ENCODE measurements at regions not wholly inside any gene's neighbourhood (a gene's known extent, or its start where the extent isn't known, plus 50 kb on each side); places are given as distances from the start of the nearest gene placed in this dataset.
A peak's percentile ranks its signal among the peaks of the same experiment; 100 is the strongest.
"Not testable (repeated sequence)": the region's sequence is repeated elsewhere in the genome, so short reads cannot be mapped to it uniquely, and the experiment has no call there.

DNA sequence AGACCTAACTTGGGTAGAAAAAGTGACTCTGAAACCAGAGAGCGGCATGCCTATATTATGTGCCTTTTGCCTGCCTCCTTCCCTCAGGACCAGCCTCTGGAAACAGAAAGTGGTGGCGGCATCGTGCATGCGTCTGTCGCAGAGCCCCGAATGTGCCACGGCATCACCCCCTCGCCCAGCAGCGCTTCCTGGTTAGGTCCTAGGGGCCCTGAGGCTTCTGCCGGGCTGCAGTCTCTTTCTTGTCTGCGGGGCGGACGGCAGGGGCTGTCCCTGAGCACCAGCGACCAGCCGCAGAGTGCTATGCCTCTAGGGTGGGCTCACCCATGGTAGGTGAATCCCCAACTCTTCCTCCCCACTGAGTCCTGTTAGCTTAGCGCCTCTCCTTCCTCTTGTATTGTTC lies 68.7 kb downstream of the VSIG4 start:
- DNase-seq, result no peak

DNA sequence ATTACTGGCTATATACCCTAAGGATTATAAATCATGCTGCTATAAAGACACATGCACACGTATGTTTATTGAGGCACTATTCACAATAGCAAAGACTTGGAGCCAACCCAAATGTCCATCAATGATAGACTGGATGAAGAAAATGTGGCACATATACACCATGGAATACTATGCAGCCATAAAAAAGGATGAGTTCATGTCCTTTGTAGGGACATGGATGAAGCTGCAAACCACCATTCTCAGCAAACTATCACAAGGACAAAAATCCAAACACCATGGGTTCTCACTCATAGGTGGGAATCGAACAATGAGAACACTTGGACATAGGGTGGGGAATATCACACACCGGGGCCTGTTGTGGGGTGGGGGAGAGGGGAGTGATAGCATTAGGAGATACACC lies 72.7 kb downstream of the VSIG4 start:
- DNase-seq, result not testable (repeated sequence)

DNA sequence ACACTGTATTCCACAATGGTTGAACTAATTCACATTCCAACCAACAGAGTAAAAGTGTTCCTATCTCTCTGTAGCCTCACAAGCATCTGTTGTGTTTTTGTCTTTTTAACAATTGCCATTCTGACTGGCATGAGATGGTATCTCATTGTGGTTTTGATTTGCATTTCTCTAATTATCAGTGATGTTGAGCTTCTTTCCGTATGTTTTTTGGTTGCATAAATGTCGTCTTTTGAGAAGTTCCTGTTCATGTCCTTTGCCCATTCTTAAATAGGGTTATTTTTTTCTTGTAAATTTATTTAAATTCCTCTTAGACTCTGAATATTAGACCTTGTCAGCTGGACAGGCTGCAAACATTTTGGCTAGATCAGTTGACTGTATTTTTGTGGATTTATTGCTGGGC lies 78.2 kb downstream of the VSIG4 start:
- no peak for DNase-seq

DNA sequence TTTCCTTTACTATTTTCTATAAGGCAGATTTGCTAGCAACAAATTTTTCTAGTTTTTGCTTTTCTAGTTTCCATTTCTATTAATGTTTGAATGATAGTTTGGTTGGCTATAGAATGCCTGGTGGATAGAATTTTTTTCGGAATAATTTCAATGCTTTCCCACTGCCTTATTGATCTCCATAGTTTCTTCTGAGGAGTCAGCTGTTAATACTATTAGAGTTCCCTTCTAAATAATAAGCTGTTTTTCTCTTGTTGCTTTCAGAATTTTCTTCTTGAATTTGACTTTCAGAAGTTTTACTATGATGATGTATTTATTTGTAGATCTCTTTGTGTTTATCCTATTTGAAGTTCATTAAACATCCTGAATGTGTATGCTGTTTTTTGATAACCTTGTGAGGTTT lies 91.8 kb downstream of the VSIG4 start:
- DNase-seq, result no peak

DNA sequence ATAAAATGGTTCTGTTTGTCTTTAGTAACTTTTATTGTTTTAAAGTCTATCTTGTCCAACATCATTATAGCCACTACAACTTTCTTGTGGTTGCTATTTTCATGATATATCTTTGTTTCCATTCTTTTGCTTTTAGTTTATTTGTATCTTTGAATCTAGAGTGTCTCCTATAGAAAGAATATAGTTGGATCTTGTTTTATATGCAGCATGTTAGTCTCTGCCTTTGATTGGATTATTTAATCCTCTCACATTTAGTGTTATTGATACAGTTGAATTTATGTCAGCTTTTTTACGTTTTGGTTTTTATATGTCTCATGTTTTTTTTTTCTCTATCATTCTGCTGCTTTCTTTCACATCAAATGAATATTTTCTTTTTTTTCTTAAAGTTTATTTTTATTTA lies 98.1 kb downstream of the VSIG4 start:
- no peak for DNase-seq

DNA sequence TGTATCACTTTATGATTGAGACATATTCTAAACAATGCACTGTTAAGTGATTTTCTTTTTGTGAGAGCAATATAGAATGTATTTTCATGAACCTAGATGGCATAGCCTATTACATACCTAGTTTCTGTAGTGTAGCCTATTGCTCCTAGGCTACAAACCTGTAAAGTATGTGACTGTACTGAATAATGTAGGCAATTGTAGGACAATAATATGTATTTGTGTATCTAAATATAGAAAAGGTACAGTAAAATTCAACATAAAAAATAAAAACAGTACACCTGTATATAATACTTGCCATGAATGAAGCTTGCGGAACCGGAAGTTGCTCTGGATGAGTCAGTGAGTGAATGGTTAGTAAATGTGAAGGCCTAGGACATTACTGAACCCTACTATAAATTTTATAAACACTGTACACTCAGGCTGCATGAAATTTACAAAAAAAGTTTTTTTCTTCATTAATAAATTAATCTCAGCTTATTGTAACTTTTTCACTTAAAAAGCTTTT lies 106.7 kb downstream of the VSIG4 start:
- DNase-seq, result no peak

DNA sequence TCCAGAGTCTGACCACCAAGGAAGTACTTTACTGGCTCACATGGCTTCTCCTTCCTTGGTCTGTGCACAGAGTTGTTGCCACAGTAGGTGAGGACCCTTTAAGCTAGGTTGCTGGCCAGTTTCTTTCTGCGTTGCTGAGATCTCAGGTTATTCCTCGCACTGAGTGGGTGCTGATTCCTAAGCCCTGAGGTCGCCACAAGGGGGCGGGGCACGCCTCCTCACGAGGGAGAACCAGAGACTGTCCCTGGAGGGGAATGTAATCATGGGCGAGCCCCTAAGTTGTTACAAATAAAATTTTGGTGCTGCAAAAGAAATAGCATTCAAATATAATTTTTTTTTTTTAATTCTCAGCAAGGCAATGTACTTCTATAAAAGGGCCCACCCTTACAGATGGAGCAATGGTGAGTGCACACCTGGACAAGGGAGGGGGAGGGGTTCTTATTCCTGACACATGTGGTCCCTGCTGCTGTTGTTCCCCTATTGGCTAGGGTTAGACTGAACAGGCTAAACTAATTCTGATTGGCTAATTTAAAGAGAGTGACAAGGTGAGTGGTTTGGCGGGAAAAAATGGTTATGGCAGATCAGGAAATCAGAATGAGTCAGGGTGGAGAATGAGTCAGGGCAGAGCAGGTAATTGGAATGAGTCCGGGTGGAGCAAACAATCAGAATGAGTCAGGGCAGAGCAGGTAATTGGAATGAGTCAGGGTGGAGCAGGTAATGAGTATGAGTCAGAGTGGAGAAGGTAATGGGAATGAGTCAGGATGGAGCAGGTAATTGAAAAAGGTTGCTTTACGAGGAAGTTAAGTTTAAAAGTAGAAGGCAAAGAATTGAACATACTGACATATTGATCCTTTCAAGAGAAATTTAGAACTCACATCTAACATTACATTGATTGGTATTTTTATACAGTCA lies 107.5 kb downstream of the VSIG4 start:
- DNase-seq, result no peak

DNA sequence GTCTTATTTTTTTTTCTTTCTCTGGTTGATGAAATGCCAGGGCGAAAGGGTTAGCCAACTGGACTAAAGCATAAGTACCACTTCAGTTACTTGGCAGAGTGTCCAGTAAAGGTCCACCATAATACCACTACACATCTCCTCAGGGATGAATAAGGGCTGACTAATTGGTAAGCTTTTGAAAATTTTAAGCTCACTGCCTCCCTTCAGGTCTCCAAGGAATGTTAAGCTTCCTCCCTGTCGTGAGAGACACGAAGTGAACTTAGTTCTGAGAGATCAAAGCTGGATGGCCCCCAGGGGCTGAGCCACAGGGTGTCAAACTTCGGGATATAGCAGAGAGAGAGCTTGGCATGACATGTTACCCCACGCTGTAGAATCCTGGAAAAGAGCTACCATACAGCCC lies 111.4 kb downstream of the VSIG4 start:
- DNase-seq, result no peak

DNA sequence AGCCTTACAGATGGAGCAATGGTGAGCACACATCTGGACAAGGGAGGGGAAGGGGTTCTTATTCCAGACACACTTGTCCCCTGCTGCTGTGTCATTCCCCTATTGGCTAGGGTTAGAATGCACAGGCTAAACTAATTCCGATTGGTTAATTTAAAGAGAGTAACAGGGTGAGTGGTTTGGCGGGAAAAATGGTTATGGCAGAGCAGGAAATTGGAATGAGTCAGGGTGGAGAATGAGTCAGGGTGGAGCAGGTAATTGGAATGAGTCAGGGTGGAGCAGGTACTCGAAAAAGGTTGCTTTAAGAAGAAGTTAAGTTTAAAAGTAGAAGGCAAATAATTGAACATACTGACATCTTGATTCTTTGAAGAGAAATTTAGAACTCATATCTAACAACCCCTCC lies 112.5 kb downstream of the VSIG4 start:
- not testable (repeated sequence) for DNase-seq

DNA sequence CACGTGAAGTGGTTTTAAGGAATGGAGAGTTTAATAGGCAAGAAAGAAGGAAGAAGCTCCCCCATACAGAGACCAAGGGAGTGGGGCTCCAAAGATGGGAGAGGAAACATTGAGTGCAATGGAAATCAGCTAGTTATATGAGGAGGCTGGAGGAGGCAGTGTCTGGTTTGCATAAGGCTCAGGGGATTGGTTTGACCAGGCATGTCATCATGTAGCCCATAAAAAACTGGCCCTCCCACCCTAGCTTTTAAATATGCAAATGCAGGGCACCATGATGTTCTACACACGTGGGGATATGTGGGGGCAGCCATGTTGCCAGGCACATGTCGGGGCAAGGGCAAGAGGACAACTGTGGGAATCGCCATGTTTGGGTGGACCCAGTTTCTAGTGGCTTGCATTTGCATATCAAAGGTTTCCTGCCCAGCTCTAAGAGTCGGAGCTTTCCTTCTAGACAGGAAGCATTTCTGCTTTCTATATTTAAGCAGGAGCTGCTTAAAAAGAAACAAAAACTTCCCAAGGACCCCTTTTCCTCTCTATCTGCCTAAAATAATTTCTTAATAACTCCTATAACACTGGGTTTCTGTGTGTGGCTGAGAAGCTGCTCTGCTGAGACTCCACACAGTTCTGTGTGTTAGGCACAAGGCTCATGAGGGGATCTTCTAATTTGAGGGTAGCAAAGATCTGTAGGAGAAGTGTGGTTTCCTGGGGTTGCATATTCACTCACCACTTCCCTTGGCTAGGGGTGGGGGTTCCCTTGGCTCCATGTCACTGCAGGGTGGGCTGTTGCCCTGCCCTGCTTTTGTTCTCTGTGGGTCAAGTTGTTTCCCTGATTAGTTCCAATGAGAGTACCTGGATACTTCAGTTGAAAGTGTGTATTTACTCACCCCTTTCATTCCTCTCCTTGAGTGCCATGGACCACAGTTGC lies 113.5 kb downstream of the VSIG4 start:
- peak; percentile 54 to 60 for DNase-seq

DNA sequence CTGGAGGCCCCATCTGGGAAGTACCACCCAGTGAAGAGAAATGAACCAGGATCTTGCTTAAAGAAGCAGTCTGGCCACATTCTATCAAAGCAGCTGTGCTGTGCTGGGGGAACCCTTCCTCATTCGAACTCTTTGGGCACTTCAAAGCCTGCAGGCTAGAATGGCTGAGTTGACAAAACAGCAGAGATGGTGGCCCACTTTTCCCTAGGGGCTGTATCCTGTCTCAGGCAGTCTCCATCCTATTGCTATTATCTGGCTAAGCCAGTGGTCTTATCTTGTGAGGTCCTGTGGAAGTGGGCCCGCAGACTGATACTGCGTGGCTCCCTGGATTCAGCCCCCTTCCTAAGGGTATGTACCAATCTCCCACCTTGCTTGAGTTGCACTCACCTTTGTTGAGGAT lies 114.3 kb downstream of the VSIG4 start:
- no peak for DNase-seq

DNA sequence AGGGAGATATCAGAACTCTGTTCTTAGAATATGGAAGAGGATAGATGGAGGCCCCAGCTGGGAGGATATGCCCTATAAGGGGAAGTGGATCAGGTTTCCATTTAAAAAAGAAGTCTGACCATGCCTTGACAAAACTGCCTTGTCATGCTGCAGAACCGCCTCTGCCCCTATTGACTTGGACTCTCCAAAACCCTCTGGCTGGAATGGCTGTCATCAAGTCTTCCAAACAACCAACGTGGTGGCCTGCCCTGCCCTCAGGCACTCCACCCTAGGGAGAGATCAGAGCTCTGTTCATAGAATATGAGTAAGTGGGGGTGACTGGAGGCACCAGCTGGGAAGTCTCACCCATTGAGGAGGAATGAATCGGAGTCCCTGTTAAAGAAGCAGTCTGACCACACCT lies 114.9 kb downstream of the VSIG4 start:
- DNase-seq, result no peak

DNA sequence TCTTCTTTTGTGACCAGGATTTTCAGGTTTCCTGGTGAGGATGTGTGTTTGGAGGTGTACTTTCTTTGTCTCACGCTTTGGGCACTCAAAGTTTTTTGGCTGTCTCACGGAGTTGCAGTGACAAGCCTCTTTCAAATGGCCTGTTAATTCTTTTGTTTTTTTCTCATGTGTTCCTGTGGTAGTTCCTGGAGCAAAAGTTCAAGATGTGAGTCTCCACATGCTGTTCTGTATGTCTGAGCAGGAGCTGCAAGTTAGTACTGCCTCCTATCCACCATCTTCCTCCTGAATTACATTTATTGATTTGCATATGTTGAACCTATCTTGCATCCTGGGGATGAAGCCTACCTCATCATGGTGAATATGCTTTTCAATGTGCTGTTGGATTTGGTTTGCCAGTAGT lies 118.5 kb downstream of the VSIG4 start:
- DNase-seq, result no peak

DNA sequence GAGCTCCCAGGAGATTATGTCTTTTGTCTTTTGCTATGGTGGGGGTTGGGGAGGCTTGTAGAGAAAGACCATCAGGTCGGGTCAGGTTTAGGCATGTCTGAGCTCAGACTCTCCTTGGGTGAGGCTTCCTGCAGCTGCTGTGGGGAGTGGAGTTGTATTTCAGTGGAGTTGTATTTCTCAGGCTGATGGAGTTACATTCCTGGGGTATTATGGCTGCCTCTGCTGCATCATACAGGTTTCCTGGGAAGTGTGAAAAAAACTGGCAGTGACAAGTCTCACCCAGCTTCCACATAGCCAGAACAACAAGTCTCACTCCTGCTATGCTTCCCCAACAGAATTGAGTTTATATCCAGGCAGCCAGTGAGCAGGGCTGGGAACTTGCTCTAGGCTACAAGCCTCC lies 119.3 kb downstream of the VSIG4 start:
- no peak for DNase-seq

DNA sequence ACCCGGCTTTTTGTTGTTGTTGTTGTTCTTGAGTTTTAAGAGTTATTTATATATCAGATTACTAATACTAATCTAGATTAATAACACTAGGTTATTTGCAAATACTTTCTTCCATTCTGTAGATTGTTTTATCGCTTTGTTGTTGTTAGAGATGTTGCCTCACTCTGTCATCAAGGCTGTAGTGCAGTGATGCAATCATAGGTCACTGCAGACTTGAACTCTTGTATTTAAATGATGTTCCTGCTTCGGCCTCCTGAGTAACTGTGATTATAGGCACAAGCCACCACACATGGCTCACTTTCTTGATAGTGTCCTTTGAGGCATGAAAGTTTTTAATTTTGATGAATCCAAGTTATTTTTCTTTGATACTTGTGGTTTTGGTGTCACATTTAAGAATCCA lies 129.0 kb downstream of the VSIG4 start:
- DNase-seq, result no peak

DNA sequence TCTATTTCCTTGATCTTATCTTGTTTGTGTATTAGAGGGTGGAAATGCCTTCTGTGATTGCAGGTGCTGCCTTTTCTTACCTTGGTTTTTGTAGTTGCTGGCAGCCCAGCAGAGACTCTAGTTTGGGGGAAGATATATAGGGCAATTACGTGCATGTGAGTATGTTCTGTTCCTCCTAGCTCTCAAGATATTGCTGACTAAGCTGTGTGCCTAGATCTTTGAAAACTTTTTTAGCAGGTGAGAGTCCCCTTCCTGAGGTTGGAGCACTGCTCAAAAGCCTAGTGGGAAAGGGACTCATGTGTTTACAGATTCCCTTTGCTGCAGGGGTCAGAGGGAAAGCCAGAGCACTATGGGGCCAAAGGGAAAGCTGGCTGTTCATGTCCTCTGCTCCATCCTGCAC lies 136.1 kb downstream of the VSIG4 start:
- no peak for DNase-seq

DNA sequence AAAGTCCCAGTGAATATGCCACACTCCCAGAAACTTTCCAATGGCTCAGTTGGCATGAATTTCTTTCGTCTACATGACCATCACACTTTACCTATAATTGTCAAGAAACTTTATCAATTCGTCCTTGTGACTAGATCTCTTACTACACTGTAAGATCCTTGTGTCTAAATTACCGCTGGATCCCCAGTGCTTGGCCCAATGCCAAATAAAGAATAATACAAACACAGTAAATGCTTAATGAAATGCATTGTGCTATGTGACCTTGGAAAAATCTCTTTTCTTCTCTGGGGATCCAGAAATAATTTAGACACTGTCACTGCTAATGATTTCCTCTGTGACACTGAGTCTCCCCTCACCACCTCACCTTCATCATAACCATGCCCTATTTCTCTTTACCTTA lies 137.9 kb downstream of the VSIG4 start:
- DNase-seq, result no peak

DNA sequence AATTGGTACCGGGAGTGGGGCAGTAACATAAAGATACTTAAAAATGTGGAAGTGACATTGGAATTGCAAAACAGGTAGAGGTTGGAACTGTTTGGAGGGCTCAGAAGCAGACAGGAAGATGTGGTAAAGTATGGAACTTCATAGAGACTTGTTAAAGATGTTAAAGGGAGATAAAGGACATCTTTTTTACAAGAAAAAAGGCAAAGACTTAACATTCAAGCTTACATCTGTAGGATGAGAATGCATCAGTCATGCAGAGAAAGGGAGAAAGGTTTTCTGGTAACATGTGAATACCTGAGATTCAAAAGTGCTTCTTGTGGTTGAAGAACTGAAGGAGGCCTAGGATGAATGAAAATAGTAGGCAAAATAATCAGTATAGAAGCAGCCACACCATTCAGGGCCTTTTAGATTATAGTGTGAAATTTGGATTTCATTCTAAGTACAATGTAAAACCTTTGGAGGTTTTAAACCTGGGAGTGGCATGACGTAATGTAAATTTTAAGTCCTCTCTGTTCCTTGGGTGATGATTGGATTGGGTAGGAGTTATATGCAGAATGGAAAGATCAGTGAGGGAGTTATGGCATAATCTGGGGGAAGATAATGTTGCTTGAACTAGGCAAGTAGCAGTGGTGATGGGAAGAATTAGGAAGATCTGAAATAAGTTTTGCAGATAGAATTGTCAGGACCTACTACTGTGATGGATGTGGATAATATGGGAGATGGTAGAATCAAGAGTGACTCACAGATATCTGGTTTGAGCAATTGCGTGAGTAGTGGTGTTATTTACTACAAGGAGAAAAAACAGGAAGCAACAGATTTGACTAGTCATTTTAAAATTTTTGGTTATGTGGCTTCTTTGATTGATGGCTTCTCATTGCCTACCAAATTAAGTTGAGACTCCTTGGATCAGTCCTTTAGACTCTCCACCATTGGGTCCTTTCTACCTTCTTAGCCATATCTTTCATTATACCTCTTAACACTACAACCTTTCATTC lies 138.7 kb downstream of the VSIG4 start:
- DNase-seq, result no peak

DNA sequence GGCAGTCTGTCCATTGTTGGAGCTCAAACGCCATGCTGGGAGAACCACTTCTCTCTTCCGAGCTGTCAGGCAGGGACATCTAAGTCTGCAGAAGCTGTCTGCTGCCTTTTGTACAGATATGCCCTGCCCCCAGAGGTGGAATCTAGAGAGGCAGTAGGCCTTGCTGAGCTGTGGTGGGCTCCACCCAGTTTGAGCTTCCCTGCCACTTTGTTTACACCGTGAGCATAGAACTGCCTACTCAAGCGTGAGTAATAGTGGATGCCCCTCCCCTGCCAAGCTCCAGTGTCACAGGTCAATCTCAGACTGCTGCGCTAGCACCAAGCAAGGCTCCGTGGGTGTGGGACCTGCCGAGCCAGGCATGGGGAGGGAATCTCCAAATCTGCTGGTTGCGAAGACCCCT lies 145.7 kb downstream of the VSIG4 start:
- peak; percentile 14 to 51 for DNase-seq

DNA sequence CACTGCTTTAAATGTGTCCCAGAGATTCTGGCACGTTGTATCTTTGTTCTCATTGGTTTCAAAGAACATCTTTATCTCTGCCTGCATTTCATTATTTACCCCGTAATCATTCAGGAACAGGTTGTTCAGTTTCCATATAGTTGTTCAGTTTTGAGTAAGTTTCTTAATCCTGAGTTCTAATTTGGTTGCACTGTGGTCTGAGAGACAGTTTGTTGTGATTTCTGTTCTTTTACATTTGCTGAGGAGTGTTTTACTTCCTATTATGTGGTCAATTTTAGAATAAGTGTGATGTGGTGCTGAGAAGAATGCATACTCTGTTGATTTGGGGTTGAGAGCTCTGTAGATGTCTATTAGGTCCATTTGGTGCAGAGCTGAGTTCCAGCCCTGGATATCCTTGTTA lies 148.1 kb downstream of the VSIG4 start:
- DNase-seq, result not testable (repeated sequence)

DNA sequence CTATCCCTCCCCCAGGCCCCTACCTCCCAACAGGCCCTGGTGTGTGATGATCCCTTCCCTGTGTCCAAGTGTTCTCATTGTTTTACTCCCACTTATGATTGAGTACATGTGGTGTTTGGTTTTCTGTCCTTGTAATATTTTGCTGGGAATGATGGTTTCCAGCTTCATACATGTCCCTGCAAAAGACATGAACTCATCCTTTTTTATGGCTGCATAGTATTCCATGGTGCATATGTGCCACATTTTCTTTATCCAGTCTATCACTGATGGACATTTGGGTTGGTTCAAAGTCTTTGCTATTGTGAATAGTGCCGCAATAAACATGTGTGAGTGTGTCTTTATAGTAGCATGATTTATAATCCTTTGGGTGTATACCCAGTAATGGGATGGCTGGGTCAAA lies 151.7 kb downstream of the VSIG4 start:
- not testable (repeated sequence) for DNase-seq

DNA sequence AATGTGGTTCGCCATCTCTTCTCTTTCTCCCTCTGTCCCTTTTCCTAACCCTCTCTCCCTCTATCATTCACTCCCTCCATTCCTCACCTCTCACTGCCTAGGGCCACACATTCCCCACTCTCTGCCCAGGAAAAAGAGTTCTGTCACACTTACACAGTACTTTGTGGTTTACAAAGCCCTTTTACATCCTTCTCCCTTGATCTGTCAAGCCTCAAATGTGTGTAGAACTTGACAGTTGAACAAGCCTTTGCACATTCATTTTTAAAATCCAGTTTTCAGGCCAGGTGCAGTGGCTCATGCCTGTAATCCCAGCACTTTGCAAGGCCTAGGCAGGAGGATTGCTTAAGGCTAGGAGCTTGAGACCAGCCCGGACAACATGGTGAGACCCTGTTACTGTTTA lies 156.3 kb downstream of the VSIG4 start:
- DNase-seq, result no peak
